ENCODE measurements at regions not wholly inside any gene's neighbourhood (a gene's known extent, or its start where the extent isn't known, plus 50 kb on each side); places are given as distances from the start of the nearest gene placed in this dataset.

DNA sequence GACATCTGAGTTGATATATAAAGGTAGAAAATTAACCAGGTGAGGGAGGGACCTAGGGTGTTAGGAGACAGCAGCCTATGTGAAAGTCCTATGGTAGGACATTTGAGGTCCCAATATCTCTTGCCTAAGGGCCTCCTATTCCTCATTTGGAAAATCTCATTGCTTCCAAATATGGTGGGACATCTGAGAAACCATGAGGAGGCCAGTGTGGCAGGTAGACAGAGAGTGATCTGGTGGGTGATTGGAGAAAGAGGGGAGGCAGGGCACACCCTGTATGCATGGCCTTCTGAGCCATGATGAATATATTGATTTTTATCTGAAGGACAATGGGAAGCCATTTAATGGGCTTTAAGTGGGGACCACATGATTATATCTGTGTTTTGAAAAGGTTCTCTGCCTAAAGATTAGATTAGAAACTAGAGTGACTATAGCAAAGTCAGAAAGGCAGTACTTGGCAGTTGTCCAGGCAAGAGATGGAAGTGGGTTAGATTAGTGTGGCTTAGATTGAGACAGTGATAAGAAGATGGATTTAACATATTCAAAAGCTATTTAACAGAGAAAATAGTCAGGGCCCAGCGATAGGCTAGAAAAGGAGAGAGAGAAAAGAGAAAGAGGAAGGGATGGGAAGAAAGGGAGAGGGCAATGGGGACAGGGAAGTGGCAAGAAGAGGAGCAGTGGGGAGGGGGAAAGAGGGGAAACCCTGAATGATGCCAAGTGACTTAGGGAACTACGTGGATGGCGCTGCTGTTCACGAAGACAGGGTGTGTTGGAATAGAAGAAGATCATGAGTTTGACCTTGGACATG lies 237.2 kb upstream of the SRRM4 start:
- WGBS, 2 experiments (ENCODE audit: insufficient coverage in 1 of 2, insufficient read length in 1 of 2) = 85 to 100% methylated on average over 1 to 4 of the region's 4 CpGs
- Histone ChIP-seq H3K4me3 (ENCODE audit: low read length) (no peak overlapping the region), H3K36me3 (ENCODE audit: control insufficient read depth, insufficient read depth, low read length) (no peaks in the 10 kb centered on the region), H3K9me3 (ENCODE audit: control insufficient read depth, low read length) (no peaks in the 10 kb centered on the region), H3K27ac (ENCODE audit: low read depth, low read length) (no peak overlapping the region), H3K27me3 (ENCODE audit: control insufficient read depth, insufficient read depth, low read length, poor library complexity, severe bottlenecking) (no peaks in the 10 kb centered on the region), H3K4me1 (ENCODE audit: control insufficient read depth, insufficient read depth, low read length) (no peaks in the 10 kb centered on the region), H3K9ac (ENCODE audit: extremely low read depth, low read length, poor library complexity, severe bottlenecking) (no peak overlapping the region)
- no peaks in the 10 kb centered on the region for H3K9me3 Mint-ChIP-seq
- H3K4me1 Mint-ChIP-seq = no peaks in the 10 kb centered on the region
- no peak for DNase-seq
- no peak overlapping the region for H3K27ac Mint-ChIP-seq
- H3K27me3 Mint-ChIP-seq (ENCODE audit: insufficient read depth) = no peaks in the 10 kb centered on the region
- TF ChIP-seq CTCF (conservative IDR thresholded peaks at IDR 0.05) = no peak
- H3K4me3 Mint-ChIP-seq = no peak overlapping the region
- H3K36me3 Mint-ChIP-seq (ENCODE audit: low read depth) = no peaks in the 10 kb centered on the region

GRCh38 chr12:118746176-118746575 lies 235.2 kb upstream of the SRRM4 start:
- Histone ChIP-seq H3K27ac (ENCODE audit: low read depth, low read length) (no peak overlapping the region), H3K36me3 (ENCODE audit: control insufficient read depth, insufficient read depth, low read length) (no peaks in the 10 kb centered on the region), H3K9me3 (ENCODE audit: control insufficient read depth, low read length) (no peaks in the 10 kb centered on the region), H3K4me3 (ENCODE audit: low read length) (no peak overlapping the region), H3K9ac (ENCODE audit: extremely low read depth, low read length, poor library complexity, severe bottlenecking) (no peak overlapping the region), H3K4me1 (ENCODE audit: control insufficient read depth, insufficient read depth, low read length) (no peaks in the 10 kb centered on the region), H3K27me3 (ENCODE audit: control insufficient read depth, insufficient read depth, low read length, poor library complexity, severe bottlenecking) (no peaks in the 10 kb centered on the region)
- Mint-ChIP-seq H3K27me3 (ENCODE audit: insufficient read depth) (no peaks in the 10 kb centered on the region), H3K4me1 (no peaks in the 10 kb centered on the region), H3K4me3 (no peak overlapping the region), H3K36me3 (ENCODE audit: low read depth) (no peaks in the 10 kb centered on the region), H3K9me3 (no peaks in the 10 kb centered on the region), H3K27ac (no peak overlapping the region)
- no peak for DNase-seq
- 87 to 90% methylated on average over 3 of the region's 3 CpGs for WGBS, 2 experiments (ENCODE audit: insufficient coverage in 1 of 2, insufficient read length in 1 of 2)
- no peak for TF ChIP-seq CTCF (conservative IDR thresholded peaks at IDR 0.05)

DNA sequence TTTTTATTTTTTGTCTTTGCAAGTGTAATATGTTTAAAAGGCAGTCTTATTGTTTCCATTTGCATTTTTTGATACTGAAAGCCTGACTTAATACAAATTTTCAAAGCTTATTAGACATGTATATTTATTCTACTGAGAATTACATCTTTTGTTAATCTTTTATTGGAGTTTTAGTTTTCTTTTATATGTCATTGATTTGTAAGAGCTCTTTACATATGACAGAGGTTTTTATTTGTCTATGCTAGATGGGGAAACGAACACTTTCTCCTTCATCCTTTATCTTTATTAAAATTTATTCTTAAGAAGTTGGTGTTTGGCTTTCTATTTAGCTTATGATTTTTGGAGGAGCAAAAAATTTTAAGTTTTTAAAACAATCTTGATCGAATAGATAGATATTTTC lies 234.4 kb upstream of the SRRM4 start:
- Mint-ChIP-seq H3K9me3 (no peaks in the 10 kb centered on the region), H3K4me3 (no peak overlapping the region), H3K27me3 (ENCODE audit: insufficient read depth) (no peaks in the 10 kb centered on the region), H3K36me3 (ENCODE audit: low read depth) (no peaks in the 10 kb centered on the region), H3K4me1 (no peaks in the 10 kb centered on the region), H3K27ac (no peak overlapping the region)
- no peak for DNase-seq
- Histone ChIP-seq H3K9me3 (ENCODE audit: control insufficient read depth, low read length) (no peaks in the 10 kb centered on the region), H3K27me3 (ENCODE audit: control insufficient read depth, insufficient read depth, low read length, poor library complexity, severe bottlenecking) (no peaks in the 10 kb centered on the region), H3K27ac (ENCODE audit: low read depth, low read length) (no peak overlapping the region), H3K4me3 (ENCODE audit: low read length) (no peak overlapping the region), H3K36me3 (ENCODE audit: control insufficient read depth, insufficient read depth, low read length) (no peaks in the 10 kb centered on the region), H3K4me1 (ENCODE audit: control insufficient read depth, insufficient read depth, low read length) (no peaks in the 10 kb centered on the region), H3K9ac (ENCODE audit: extremely low read depth, low read length, poor library complexity, severe bottlenecking) (no peak overlapping the region)
- 88 to 100% methylated on average over 1 of the region's 2 CpGs for WGBS, 2 experiments (ENCODE audit: insufficient coverage in 1 of 2, insufficient read length in 1 of 2)
- no peak for TF ChIP-seq CTCF (conservative IDR thresholded peaks at IDR 0.05)
